ENCODE measurements at regions not wholly inside any gene's neighbourhood (a gene's known extent, or its start where the extent isn't known, plus 50 kb on each side); places are given as distances from the start of the nearest gene placed in this dataset.

DNA sequence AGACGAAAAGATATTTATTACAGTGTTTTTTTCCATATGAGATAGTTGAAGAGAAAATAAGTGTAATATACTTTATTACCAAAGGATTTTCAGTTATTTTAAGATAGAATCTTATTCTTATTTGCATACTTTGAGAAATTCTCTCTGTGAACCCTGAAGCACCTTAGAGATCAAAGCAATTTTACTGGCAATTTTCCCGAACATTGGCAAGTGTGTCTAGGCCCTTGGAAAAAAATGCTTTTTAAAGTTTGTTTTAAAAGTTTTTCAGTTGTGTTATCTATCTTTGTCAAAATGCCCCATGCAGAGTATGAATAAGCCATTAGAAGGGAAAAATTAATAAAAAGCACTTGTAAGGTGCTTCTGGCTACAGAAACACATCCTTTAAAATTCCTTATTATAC, 276.8 kb upstream of the HSF2 start:
- DNase-seq (ENCODE audit: low spot score), result no peak

GRCh38 chr6:122124908-122125307, 274.5 kb upstream of the HSF2 start:
- no peak for DNase-seq (ENCODE audit: low spot score)

GRCh38 chr6:122126894-122127293, 272.6 kb upstream of the HSF2 start:
- DNase-seq (ENCODE audit: low spot score), result no peak

DNA sequence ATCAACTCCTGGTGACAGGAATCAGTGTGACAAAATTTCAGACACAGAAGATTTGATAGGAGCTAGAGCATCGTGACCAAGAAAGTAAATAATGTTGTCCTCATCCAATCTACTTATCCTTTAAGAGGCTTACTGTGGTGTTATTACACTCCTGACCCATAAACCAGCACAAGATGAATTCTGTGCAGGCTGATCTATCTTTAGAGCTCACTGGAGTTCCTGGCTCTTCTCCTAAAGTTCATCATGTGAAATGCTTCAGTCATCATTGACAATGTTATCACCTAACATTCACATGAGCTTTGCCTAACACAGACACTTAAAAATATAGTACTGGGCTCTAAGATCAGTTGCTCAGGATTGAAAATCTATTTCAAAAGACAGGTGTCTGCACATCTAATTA, 271.0 kb upstream of the HSF2 start:
- no peak for DNase-seq (ENCODE audit: low spot score)

- DNase-seq (ENCODE audit: low spot score), result no peak
Observed at GRCh38 chr6:122129313-122130025, 270.0 kb upstream of the HSF2 start.

- DNase-seq (ENCODE audit: low spot score), result no peak
Observed at GRCh38 chr6:122130026-122130348, 269.5 kb upstream of the HSF2 start.

- no peak for DNase-seq (ENCODE audit: low spot score)
Observed at GRCh38 chr6:122130518-122130917, 268.9 kb upstream of the HSF2 start.

DNA sequence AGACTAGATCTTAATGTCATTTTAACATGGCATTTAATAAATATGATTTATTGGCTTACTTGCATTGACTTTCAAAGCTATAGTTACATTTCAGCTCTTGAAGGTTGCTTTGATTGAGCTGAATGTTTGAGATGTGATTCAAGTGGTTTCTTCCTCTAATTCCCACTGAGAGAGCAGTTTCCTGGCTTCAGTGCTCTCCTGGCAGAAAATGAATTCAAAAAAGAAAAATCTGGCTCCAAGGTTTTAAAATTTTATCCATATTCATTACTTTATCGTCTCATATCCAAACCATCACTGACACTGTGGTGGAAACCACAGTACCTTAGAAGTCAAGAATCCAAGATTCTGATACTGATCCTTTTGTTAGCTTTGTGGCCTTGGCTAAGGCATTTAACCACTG, 263.1 kb upstream of the HSF2 start:
- no peak for DNase-seq (ENCODE audit: low spot score)

DNA sequence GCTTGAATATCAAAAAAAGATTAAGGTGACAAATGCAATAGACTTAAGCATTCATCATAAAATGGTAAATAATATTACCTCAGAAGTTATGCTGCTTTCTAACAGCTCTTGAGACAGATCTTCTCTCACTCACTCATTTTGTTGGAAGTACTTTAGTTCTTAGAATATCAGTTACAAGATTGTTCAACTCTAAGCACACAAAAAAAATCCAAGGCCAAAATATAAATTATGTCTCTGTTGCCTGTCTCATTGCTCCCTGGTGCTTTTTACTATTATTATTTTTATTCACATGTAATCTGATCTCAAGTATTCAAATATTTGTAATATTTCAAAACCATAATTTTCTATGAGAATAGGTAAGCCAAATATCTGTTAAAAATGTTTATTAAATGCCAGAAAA, 259.4 kb upstream of the HSF2 start:
- DNase-seq (ENCODE audit: low spot score), result no peak

GRCh38 chr6:122141246-122141645, 258.2 kb upstream of the HSF2 start:
- DNase-seq (ENCODE audit: low spot score), result no peak

DNA sequence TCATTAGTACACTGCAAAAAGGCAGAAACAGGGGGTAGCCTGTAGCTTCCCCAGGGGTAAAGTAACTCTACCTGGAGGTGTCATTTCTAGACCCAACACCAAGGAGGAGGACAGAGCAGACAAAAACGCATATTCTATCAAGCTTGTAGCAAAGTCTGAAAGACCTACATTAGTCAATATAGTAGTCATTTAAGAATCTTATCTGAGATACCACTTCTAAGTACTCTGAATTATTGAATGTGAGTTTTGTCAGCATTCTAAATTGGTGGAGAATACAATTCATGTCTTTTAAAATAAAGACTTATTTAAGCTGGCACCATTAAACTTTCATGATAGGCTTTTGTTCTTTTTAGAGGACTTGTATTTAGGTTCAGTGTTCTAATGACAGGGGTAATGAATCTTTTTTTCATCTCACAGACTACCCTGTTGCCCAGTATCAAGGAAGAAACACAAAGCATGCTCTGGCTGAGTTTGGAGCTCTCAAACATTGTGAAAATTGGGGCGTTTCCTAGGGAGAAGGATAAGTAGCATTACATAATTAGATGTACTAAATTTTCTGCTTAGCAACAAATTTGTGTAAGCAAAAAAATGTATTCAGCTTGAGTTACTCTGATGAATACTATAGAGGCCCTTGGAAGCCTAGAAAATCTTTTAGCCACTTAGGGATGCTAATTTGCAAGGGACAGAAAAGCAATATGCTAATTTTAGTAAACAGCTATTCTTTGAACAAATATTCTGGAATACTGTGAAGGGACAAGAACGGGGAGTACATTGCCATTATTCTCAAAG, 255.4 kb upstream of the HSF2 start:
- no peak for DNase-seq (ENCODE audit: low spot score)

DNA sequence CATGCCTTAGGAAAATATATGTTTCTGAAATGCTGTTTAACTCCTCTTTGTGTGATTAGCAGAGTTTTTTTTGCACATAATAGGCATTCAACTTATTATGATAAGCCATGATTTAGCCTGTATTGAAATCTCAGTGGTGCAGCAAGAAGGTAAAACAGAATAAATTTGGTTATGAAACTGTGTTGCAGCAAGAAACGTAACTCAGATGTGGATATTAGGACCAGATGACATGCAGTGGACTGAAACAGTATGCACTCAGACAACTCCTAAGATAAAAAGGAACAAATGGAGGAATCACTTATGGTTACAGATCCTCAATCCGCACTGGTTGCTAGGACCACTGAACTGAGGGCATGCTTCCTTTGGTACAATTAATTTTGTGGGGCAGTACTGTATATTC, 254.2 kb upstream of the HSF2 start:
- no peak for DNase-seq (ENCODE audit: low spot score)

DNA sequence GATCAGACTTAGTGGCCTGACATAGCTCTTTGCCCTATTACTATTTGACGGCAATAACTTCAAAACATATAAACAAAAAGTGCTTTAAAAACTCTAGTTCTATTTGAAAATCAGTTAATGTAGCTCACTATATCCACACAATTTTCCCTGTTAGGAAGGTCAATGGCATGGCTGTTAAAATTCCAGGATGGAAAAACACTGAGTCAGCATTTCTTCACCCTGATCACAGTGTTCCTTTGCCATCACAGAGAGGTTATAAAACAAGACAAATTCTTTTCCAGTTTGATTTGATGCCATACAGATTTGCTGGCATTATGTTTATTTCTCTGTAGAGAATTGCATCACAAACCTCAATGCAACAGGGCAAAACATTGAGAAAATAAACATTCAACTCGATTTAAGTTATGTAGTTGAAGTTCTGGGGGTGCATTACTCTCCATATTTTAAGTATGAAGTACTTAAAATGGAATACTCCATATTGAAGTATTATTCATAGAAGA, 253.7 kb upstream of the HSF2 start:
- DNase-seq (ENCODE audit: low spot score), result no peak

DNA sequence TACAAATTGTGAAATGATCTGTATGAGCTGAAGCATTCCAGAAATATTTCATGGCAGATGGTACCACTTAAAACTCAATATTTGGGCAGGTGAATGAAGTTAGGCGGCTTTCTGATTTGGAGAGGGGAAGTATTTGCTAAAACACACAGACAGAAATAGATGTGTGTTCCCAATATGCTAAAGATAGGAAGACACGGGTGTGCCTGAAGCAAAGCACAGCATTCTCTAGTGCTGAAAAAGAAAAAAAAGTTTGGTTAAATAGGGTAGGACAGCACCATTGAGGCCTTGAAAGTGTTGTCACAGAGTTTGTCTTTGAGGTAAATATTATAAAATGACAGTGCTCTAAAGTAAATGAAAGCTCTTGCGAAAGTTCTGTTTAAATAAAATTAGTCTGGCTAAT, 252.2 kb upstream of the HSF2 start:
- no peak for DNase-seq (ENCODE audit: low spot score)

DNA sequence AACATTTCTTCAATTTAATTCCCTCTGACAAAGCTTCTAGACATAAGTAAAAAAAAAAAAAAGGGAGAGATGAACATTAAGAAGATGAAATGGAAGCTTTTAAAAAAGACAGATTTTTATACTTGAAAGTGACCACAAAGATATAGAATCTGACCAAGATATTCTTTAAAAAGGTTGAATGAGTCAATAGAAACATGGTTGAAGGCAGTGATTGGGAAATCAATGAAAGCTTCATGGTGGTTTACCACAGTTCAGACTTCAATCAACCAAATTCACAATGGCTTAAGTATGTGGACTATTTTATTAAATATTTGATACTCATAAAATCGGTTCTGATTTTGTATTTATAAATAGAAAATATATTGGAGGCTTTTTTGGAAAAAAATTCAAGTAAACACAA, 248.4 kb upstream of the HSF2 start:
- no peak for DNase-seq (ENCODE audit: low spot score)

DNA sequence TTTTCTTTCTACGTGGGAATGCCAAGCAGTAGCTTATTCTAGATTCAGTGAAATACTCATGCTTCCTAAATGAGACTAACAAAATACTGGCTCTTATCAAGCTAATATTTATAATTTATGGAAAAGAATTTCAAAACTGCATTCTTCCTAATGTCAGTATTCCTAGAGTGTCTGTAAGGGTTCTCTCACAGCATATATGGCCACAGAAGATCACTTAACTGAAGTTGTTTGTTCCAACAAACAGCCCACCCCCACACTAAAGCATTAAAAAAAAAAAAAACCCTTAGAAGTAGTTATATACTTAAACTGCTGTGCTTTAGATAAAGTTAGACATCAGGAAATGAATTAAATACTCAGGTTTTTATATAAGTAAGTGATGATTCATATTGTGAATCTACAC, 247.7 kb upstream of the HSF2 start:
- DNase-seq (ENCODE audit: low spot score), result no peak

GRCh38 chr6:122153557-122153956, 245.9 kb upstream of the HSF2 start:
- DNase-seq (ENCODE audit: low spot score), result no peak

- DNase-seq (ENCODE audit: low spot score), result no peak
Observed at GRCh38 chr6:122154155-122154554, 245.3 kb upstream of the HSF2 start.

DNA sequence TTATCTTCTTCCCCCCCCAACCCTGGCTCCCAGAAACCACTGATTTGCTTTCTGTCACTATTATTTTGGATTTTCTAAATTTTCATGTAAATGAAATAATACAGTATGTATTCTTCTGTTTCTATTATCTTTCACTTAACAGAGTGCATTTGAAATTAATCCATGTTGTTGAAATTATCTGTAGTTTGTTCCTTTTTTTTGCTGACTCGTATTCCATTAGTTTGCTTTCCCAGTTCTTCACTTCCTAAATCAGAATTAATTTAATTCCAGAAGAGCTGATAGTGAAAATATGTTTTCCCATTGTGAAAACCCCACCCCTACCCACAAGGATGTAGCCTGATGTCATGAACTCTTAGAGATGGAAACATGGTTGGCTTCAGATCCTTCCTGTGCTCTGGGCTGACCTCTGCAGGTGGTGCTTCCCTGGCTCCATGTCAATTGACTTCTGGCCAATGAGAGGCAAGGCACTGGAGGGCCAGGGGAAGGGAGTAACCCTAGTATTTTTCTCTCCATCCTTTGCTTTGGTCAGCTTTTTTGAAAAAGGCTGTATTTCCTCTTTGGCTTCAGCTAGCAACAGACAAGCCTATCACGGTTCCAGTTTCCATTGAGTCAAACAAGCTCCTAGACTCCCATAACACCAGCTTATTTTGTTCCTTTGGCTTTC, 244.4 kb upstream of the HSF2 start:
- DNase-seq (ENCODE audit: low spot score), result no peak

GRCh38 chr6:122161136-122161535, 238.3 kb upstream of the HSF2 start:
- no peak for DNase-seq (ENCODE audit: low spot score)

GRCh38 chr6:122165014-122165413, 234.4 kb upstream of the HSF2 start:
- DNase-seq (ENCODE audit: low spot score), result no peak

GRCh38 chr6:122170274-122170673, 229.2 kb upstream of the HSF2 start:
- DNase-seq (ENCODE audit: low spot score), result no peak

GRCh38 chr6:122178988-122179387, 220.5 kb upstream of the HSF2 start:
- DNase-seq (ENCODE audit: low spot score), result no peak

Data from activated CD4-positive, alpha-beta T cell treated with anti-CD3 and anti-CD28 coated beads, Interleukin-2, Interleukin-4, amounts not matched to agents 100 ng/mL and 50 ng/mL, durations not matched to agents 16 hours and 8 hours (primary cell).